ENCODE measurements at regions not wholly inside any gene's neighbourhood (a gene's known extent, or its start where the extent isn't known, plus 50 kb on each side); places are given as distances from the start of the nearest gene placed in this dataset. TPM values are rescaled to one million over a fixed set of nuclear protein-coding genes. Genes with fewer than 3 reads are reported as not detected.

DNA sequence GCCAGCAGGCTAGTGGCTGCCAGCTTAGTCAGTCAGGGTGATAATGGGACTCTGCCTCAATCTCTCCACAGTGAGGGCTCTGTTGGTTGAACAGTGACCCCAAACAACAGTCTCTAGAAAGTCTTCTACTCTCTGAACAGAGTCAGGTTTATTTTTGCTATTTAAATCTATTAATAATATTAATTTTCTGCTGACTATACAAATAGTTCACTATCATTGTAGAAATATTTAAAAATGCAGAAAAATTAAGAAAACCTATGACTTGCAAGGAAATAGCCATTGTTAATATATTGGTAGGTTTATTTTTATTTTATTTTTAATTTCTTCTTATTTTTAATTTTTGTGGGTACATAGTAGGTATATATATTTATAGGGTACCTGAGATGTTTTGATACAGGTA lies 67.9 kb upstream of the AADAT start:
- H3K27ac ChIP-seq (ENCODE audit: low read depth, low read length) = no peak overlapping the region
- no peaks in the 10 kb centered on the region for H3K27me3 ChIP-seq (ENCODE audit: insufficient read depth, low read length)
- H3K4me3 ChIP-seq (ENCODE audit: insufficient read depth, low read length) = no peak overlapping the region
- no peaks in the 10 kb centered on the region for H3K36me3 ChIP-seq (ENCODE audit: insufficient read depth, low read length)
- DNase-seq (ENCODE audit: insufficient read length, low spot score, missing footprints) = no peak
- no peak overlapping the region for H3K4me2 ChIP-seq (ENCODE audit: insufficient read depth, low read length)
- TF ChIP-seq, protein P1, sequence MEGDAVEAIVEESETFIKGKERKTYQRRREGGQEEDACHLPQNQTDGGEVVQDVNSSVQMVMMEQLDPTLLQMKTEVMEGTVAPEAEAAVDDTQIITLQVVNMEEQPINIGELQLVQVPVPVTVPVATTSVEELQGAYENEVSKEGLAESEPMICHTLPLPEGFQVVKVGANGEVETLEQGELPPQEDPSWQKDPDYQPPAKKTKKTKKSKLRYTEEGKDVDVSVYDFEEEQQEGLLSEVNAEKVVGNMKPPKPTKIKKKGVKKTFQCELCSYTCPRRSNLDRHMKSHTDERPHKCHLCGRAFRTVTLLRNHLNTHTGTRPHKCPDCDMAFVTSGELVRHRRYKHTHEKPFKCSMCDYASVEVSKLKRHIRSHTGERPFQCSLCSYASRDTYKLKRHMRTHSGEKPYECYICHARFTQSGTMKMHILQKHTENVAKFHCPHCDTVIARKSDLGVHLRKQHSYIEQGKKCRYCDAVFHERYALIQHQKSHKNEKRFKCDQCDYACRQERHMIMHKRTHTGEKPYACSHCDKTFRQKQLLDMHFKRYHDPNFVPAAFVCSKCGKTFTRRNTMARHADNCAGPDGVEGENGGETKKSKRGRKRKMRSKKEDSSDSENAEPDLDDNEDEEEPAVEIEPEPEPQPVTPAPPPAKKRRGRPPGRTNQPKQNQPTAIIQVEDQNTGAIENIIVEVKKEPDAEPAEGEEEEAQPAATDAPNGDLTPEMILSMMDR (IDR thresholded peaks at IDR 0.05; ENCODE audit: extremely low read depth, low read depth, low read length) = no peak
- no peaks in the 10 kb centered on the region for H4K20me1 ChIP-seq (ENCODE audit: insufficient read depth, low read length)
- no peaks in the 10 kb centered on the region for H3K79me2 ChIP-seq (ENCODE audit: insufficient read depth, low read length)
- H3K9me3 ChIP-seq (ENCODE audit: low read depth, low read length) = no peaks in the 10 kb centered on the region
- H2AFZ ChIP-seq (ENCODE audit: low read length) = no peak overlapping the region
- no peaks in the 10 kb centered on the region for H3K4me1 ChIP-seq (ENCODE audit: insufficient read depth, low read length)

GRCh38 chr4:170145120-170145519 lies 55.4 kb upstream of the AADAT start:
- Histone ChIP-seq H3K4me2 (ENCODE audit: insufficient read depth, low read length) (no peak overlapping the region), H3K9me3 (ENCODE audit: low read depth, low read length) (no peaks in the 10 kb centered on the region), H2AFZ (ENCODE audit: low read length) (no peak overlapping the region), H4K20me1 (ENCODE audit: insufficient read depth, low read length) (no peaks in the 10 kb centered on the region), H3K4me1 (ENCODE audit: insufficient read depth, low read length) (no peaks in the 10 kb centered on the region), H3K4me3 (ENCODE audit: insufficient read depth, low read length) (no peak overlapping the region), H3K27me3 (ENCODE audit: insufficient read depth, low read length) (no peaks in the 10 kb centered on the region), H3K79me2 (ENCODE audit: insufficient read depth, low read length) (no peaks in the 10 kb centered on the region), H3K27ac (ENCODE audit: low read depth, low read length) (no peak overlapping the region), H3K36me3 (ENCODE audit: insufficient read depth, low read length) (no peaks in the 10 kb centered on the region)
- TF ChIP-seq, protein P1 (IDR thresholded peaks at IDR 0.05; ENCODE audit: extremely low read depth, low read depth, low read length) = no peak
- no peak for DNase-seq (ENCODE audit: insufficient read length, low spot score, missing footprints)

GRCh38 chr4:170139764-170140163 lies 50.0 kb upstream of the AADAT start:
- Histone ChIP-seq H3K27ac (ENCODE audit: low read depth, low read length) (no peak overlapping the region), H3K4me3 (ENCODE audit: insufficient read depth, low read length) (no peak overlapping the region), H2AFZ (ENCODE audit: low read length) (no peak overlapping the region), H3K79me2 (ENCODE audit: insufficient read depth, low read length) (no peaks in the 10 kb centered on the region), H3K4me2 (ENCODE audit: insufficient read depth, low read length) (no peak overlapping the region), H3K9me3 (ENCODE audit: low read depth, low read length) (no peaks in the 10 kb centered on the region), H3K36me3 (ENCODE audit: insufficient read depth, low read length) (no peaks in the 10 kb centered on the region), H3K4me1 (ENCODE audit: insufficient read depth, low read length) (peaks cover 4% of the 10 kb centered on the region), H4K20me1 (ENCODE audit: insufficient read depth, low read length) (no peaks in the 10 kb centered on the region), H3K27me3 (ENCODE audit: insufficient read depth, low read length) (no peaks in the 10 kb centered on the region)
- TF ChIP-seq, protein P1 (IDR thresholded peaks at IDR 0.05; ENCODE audit: extremely low read depth, low read depth, low read length) = no peak
- no peak for DNase-seq (ENCODE audit: insufficient read length, low spot score, missing footprints)

Small RNAs in the stretch of these regions (small RNA-seq; reads per million reads assigned to genes)
- gene AC097486.1 (not detected), gene MIR6082 (not detected), gene RNU6ATAC13P (not detected)

All from osteoblast (primary cell).